Heart right ventricle (tissue), 16 donors: ENCODE measurements at regions not wholly inside any gene's neighbourhood (a gene's known extent, or its start where the extent isn't known, plus 50 kb on each side); places are given as distances from the start of the nearest gene placed in this dataset.
"Not testable (repeated sequence)": the region's sequence is repeated elsewhere in the genome, so short reads cannot be mapped to it uniquely, and the experiment has no call there.

Experiments
- ATAC-seq, 8 donors: fragments of 200-7000 bp; cut with Tn5 transposase; one replicate each; pipeline ENCODE4 v1.9.1; 2020; ENCODE audit warnings: mild to moderate bottlenecking in 8 of 8, moderate library complexity in 8 of 8, moderate number of reproducible peaks in 1 of 8
- DNase-seq, 2 donors: peaks; one replicate each; pipeline ENCODE4 v3.0.0-alpha.2; 2020
- H3K27ac ChIP-seq, 10 donors: fragments of 200-600 bp; sonication (generic) in 2 of 10; one replicate each; pipeline versions ENCODE4 v1.5.0 to v1.8.0; 2020 to 2022; ENCODE audit warnings: mild to moderate bottlenecking in 3 of 10
- H3K27me3 ChIP-seq, 7 donors: fragments of 200-600 bp; one replicate each; pipeline ENCODE4 v1.8.0; 2021 to 2022; ENCODE audit warnings: mild to moderate bottlenecking in 2 of 7
- H3K36me3 ChIP-seq, 9 donors: fragments of 200-600 bp; sonication (generic) in 1 of 9; one replicate each; pipeline versions ENCODE4 v1.5.0 to v1.8.0; 2020 to 2022; ENCODE audit warnings: mild to moderate bottlenecking in 2 of 9
- H3K4me1 ChIP-seq, 9 donors: fragments of 200-600 bp; sonication (generic) in 1 of 9; one replicate each; pipeline versions ENCODE4 v1.5.0 to v1.8.0; 2020 to 2022; ENCODE audit warnings: mild to moderate bottlenecking in 4 of 9
- H3K4me3 ChIP-seq, 10 donors: fragments of 200-600 bp; sonication (generic) in 2 of 10; one replicate each; pipeline versions ENCODE4 v1.5.0 to v1.8.0; 2020 to 2022; ENCODE audit warnings: mild to moderate bottlenecking in 7 of 10, moderate library complexity in 2 of 10
- H3K9me3 ChIP-seq, 11 donors: fragments of 200-600 bp in 10 of 11; sonication (generic) in 2 of 11; one replicate each; pipeline versions ENCODE4 v1.5.0 to v1.8.0; 2013 to 2022; ENCODE audit warnings: mild to moderate bottlenecking in 2 of 11, control low read depth in 1 of 11, moderate library complexity in 1 of 11
- WGBS, 2 donors: extraction: QIAGEN DNeasy Blood & Tissue Kit; methylation state at CpG; one replicate each; pipeline ENCODE4 v1.1.7; 2013; ENCODE audit warnings: inconsistent platforms in 1 of 2; 5-methylcytosine and 5-hydroxymethylcytosine counted together
- intact Hi-C, 10 donors: fragments of 100-400 bp; cut with DNase I; formaldehyde crosslinking; loops; one replicate each; pipeline versions ENCODE4 v1.11.1 to v1.14.2; 2022
- TF ChIP-seq, protein P1 (sequence below), 9 donors: fragments of 200-600 bp; sonication (generic) in 2 of 9; IDR thresholded peaks; one replicate each; pipeline versions ENCODE4 v1.5.0 to v1.8.0; 2021 to 2022; ENCODE audit warnings: antibody characterized with exemption in 9 of 9, mild to moderate bottlenecking in 5 of 9, moderate library complexity in 1 of 9
- donor health status: Arrhythmogenic right ventricular cardiomyopathy.
- donor health status: ischemic (EF 13 %, LVEDD 7.1; RV severe dilation, severe dysfunction).
- donor health status: healthy with polysubstance abuse.
- donor health status: DM: no; HTN: yes; CAD: no.
- donor health status: DM: no; HTN: no; CAD: no.
- donor health status: ischemic (EF 25% LVEDD 6.9; RV normal size, moderate dysfunction).
- donor health status: ischemic (EF 25% LVEDD 5.7; RV mildly dilated, moderate dysfunction).
- donor health status: healthy.
- donor health status: DM: yes; HTN: yes; CAD: no.
- donor health status: Ischemic cardiomyopathy.
- donor health status: ischemic (EF 35%, LVEDD 5.7; RV mildly dilated, moderate dysfunction).
- donor health status: nonischemic (EF 11% LVEDD 7.7; RV severe dilation, severe dysfunction).
- donor health status: DM: yes; HTN: yes; CAD: no.
- donor health status: PGD.
- donor health status: ischemic (EF 29% LVEDD 5.4; RV normal size, mild dysfunction).
- donor health status: nonischemic (EF 23%, LVEDD 6.1; RV moderate dilation, normal function).

DNA sequence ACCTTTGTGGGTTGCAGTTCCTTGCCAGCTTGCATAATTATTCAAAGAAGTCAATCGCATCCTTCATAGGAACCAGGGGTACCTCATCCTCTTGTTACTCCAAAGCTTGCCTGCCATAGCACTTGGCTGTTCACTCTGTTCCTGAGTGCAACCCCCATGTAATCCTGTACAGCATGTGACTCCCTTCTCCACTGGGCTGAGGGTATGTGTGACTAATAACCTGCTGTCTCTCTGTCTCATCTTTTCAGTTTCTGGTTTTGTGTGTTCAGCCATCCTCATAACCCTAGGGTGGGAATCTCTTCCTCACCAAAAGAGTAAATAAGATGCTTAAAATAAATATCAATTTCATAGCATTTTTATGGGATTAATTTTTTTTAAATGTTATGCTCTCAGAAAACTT is 351.9 kb downstream of the S1PR1 start:
- no peak overlapping the region for H3K27ac ChIP-seq

DNA sequence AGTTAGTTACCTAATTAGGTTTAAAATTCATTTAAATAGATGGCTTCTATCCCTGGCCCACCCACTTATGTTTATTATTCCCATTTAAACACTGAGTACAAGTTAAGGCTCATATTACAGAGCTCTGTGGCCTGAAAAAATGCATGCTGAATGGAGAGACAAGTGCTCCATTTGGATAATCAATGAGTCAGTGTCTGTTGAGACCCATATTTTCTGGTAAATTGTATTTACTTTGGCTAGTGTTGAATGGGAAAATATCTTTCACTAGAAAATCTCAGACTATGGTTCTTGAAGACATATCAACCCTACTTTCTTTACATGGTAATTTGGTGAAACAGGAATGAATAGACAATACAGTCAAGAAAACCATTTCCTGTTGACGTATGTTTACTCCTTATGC is 356.0 kb downstream of the S1PR1 start:
- no peaks in the 10 kb centered on the region for H3K27me3 ChIP-seq
- no peak overlapping the region for H3K4me3 ChIP-seq
- H3K36me3 ChIP-seq, result no peaks in the 10 kb centered on the region
- TF ChIP-seq, protein P1, sequence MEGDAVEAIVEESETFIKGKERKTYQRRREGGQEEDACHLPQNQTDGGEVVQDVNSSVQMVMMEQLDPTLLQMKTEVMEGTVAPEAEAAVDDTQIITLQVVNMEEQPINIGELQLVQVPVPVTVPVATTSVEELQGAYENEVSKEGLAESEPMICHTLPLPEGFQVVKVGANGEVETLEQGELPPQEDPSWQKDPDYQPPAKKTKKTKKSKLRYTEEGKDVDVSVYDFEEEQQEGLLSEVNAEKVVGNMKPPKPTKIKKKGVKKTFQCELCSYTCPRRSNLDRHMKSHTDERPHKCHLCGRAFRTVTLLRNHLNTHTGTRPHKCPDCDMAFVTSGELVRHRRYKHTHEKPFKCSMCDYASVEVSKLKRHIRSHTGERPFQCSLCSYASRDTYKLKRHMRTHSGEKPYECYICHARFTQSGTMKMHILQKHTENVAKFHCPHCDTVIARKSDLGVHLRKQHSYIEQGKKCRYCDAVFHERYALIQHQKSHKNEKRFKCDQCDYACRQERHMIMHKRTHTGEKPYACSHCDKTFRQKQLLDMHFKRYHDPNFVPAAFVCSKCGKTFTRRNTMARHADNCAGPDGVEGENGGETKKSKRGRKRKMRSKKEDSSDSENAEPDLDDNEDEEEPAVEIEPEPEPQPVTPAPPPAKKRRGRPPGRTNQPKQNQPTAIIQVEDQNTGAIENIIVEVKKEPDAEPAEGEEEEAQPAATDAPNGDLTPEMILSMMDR (IDR thresholded peaks at IDR 0.05), result no peak
- H3K9me3 ChIP-seq, result no peaks in the 10 kb centered on the region
- ATAC-seq (no peak), DNase-seq (no peak)
- no peak overlapping the region for H3K27ac ChIP-seq
- intact Hi-C loops, result no loop called here
- WGBS, 2 donors, result 76 to 81% methylated on average over 1 of the region's 1 CpG
- peaks cover 0 to under 1% (median 0%) of the 10 kb centered on the region in 9 donors for H3K4me1 ChIP-seq

More for the DNA sequence above, 351.9 kb downstream of the S1PR1 start:
- TF ChIP-seq, protein P1 (IDR thresholded peaks at IDR 0.05), result no peak
- Histone ChIP-seq H3K4me1 (peaks cover 0 to 5% (median 0%) of the 10 kb centered on the region in 9 donors), H3K36me3 (no peaks in the 10 kb centered on the region), H3K4me3 (no peak overlapping the region), H3K9me3 (peaks cover 0 to 11% (median 0%) of the 10 kb centered on the region in 11 donors), H3K27me3 (no peaks in the 10 kb centered on the region)
- no peak for DNase-seq
- no peak for ATAC-seq
- 90 to 100% methylated on average over 1 of the region's 1 CpG for WGBS, 2 donors
- intact Hi-C loops, result no loop called here

DNA sequence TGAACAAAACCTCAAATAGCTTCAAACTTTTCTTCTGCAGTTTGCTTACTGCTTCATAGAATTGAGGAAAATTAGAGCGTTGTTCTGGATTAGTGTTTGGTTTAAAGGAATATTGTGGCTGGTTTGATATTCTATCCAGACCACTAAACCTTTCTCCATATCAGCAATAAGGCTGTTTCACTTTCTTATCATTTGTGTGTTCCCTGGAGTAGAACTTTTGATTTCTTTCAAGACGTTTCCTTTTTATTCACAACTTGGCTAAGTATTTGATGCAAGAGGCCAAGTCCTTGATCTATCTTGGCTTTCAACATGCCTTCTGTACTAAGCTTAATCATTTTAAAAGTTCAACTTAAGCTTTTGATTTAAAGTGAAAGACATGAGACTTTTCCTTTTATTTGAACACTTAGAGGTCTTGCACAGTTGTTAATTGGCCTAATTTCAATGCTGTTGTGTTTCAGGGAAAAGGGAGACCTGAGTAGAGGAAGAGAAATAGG is 359.1 kb downstream of the S1PR1 start:
- Histone ChIP-seq H3K9me3 (no peaks in the 10 kb centered on the region), H3K27ac (no peak overlapping the region), H3K4me1 (no peaks in the 10 kb centered on the region), H3K4me3 (no peak overlapping the region), H3K27me3 (no peaks in the 10 kb centered on the region), H3K36me3 (no peaks in the 10 kb centered on the region)
- TF ChIP-seq, protein P1 (IDR thresholded peaks at IDR 0.05), result no peak
- DNase-seq (no peak), ATAC-seq (no peak)
- intact Hi-C loops, result no loop called here
- 36 to 50% methylated on average over 2 of the region's 2 CpGs for WGBS, 2 donors

DNA sequence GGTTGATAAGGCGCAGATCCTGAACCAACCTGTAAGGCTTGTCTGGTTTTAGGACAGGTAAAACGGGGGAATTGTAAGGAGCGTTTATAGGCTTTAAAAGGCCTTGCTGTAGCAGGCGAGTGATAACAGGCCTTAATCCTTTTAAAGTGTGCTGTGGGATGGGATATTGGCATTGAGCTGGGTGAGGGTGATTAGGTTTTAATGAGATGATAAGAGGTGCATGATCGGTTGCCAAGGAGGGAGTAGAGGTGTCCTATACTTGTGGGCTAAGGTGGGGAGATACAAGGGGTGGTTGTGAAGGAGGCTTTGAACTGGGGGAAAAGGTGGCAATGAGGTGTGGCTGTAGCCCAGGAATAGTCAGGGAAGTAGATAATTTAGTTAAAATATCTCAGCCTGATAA is 363.8 kb downstream of the S1PR1 start:
- H3K4me1 ChIP-seq, H3K4me3 ChIP-seq, H3K36me3 ChIP-seq, H3K9me3 ChIP-seq, H3K27me3 ChIP-seq, H3K27ac ChIP-seq, DNase-seq, intact Hi-C loops, ATAC-seq: not testable (repeated sequence)
- 82% methylated on average over 5 of the region's 5 CpGs for WGBS, 2 donors

DNA sequence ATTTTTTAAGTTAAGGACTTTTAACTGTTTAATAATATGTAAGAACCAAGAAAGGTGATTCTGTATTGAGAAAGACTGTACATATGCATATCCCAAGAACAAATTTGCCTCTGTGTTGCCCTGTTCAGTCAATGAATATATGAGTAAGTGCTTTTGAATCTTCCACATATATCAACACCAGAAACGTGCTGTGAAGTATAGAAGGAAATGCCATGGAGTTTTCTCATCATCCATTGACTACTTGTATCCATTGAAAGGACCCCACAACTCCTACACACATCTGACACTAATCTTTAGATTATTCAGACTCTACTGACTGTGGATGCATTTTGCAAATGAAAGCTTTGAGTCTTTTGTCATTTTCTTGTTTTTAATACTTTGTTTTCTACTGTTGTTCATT is 366.9 kb downstream of the S1PR1 start:
- DNase-seq, result no peak
- Histone ChIP-seq H3K4me1 (no peaks in the 10 kb centered on the region), H3K27me3 (peaks cover 0 to 4% (median 0%) of the 10 kb centered on the region in 7 donors), H3K36me3 (no peaks in the 10 kb centered on the region), H3K4me3 (no peak overlapping the region), H3K27ac (no peak overlapping the region), H3K9me3 (peaks cover 0 to under 1% (median 0%) of the 10 kb centered on the region in 11 donors)
- TF ChIP-seq, protein P1 (IDR thresholded peaks at IDR 0.05), result no peak
- intact Hi-C loops, result no loop called here
- WGBS, 2 donors, result 31 to 36% methylated on average over 1 of the region's 1 CpG
- ATAC-seq, result no peak
